A549 (cell line): ENCODE measurements at regions not wholly inside any gene's neighbourhood (a gene's known extent, or its start where the extent isn't known, plus 50 kb on each side); places are given as distances from the start of the nearest gene placed in this dataset.

ENCODE experiments used
- EHMT2 ChIP-seq: fragments of 200-600 bp; sonication (generic); IDR thresholded peaks from 2 replicates; pipeline ENCODE4 v1.6.1; 2016; ENCODE audit warnings: antibody characterized with exemption, low read depth, mild to moderate bottlenecking, moderate library complexity
- EP300 ChIP-seq, 2 experiments: fragments of >200 bp; sonication (Bioruptor Twin); formaldehyde crosslinking; IDR thresholded peaks; 2 replicates in 1 of 2; 3 replicates in 1 of 2; pipeline ENCODE4 v1.6.1; 2016 to 2017
- NR3C1 ChIP-seq: fragments of >200 bp; sonication (Bioruptor Twin); formaldehyde crosslinking; IDR thresholded peaks from 3 replicates; pipeline ENCODE4 v1.6.1; 2017
- POLR2A ChIP-seq: IDR thresholded peaks from 2 replicates; pipeline ENCODE4 v1.6.1; 2012; ENCODE audit warnings: mild to moderate bottlenecking, low read length
- RCOR1 ChIP-seq: fragments of 150-350 bp; IDR thresholded peaks from 2 replicates; pipeline ENCODE4 v1.6.1; 2014; ENCODE audit warnings: antibody characterized with exemption, low read length, low read depth
- TF ChIP-seq, protein P1 (sequence below): fragments of >200 bp; sonication (Bioruptor Twin); formaldehyde crosslinking; IDR thresholded peaks from 3 replicates; pipeline ENCODE4 v1.5.1; 2016
- TF ChIP-seq, protein P2 (sequence below): IDR thresholded peaks from 2 replicates; pipeline ENCODE4 v1.6.1; 2012
- TF ChIP-seq, protein P3 (sequence below): fragments of 250-450 bp; sonication (Bioruptor Pico); IDR thresholded peaks from 2 replicates; pipeline ENCODE4 v1.5.0; 2021; ENCODE audit warnings: mild to moderate bottlenecking, moderate library complexity, borderline replicate concordance
- TF ChIP-seq, protein P4 (sequence below): IDR thresholded peaks from 2 replicates; pipeline ENCODE4 v1.6.1; 2012

DNA sequence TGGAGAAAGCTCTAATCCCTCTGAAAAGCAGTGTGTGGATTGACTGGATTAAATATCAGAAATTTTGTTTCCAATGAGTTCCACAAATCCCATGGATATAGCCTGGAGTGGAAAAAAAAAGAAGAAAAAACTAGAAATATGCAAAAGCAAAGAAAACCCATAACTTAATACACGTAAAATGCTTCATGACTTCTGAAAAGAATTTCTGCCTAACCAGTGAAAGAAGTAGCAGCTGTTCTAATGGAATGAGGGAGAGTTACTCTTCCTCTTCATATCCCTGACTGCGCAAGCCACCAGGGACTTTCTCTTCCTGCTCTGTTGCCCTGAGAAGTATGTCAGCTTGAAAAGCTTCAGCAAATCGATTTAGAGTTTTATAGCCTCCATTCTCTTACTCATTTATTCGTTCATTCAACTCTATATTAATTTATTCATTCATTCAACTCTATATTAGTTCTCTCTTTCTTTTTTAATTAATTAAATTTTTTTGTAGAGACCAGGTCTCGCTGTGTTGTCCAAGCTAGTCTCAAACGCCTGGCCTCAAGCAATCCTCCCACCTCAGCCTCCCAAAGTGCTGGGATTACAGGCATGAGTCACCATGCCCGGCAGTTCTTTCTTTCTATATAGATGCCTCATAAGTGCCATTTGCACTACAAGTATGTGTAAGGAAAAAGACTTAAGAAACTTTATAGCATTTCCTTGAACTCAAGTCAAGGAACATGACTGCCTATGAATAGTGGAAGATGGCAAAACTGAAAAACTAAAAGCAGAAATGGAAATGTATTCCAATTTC is 447.3 kb upstream of the NRP1 start:
- TF ChIP-seq, protein P1, sequence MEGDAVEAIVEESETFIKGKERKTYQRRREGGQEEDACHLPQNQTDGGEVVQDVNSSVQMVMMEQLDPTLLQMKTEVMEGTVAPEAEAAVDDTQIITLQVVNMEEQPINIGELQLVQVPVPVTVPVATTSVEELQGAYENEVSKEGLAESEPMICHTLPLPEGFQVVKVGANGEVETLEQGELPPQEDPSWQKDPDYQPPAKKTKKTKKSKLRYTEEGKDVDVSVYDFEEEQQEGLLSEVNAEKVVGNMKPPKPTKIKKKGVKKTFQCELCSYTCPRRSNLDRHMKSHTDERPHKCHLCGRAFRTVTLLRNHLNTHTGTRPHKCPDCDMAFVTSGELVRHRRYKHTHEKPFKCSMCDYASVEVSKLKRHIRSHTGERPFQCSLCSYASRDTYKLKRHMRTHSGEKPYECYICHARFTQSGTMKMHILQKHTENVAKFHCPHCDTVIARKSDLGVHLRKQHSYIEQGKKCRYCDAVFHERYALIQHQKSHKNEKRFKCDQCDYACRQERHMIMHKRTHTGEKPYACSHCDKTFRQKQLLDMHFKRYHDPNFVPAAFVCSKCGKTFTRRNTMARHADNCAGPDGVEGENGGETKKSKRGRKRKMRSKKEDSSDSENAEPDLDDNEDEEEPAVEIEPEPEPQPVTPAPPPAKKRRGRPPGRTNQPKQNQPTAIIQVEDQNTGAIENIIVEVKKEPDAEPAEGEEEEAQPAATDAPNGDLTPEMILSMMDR = no peak
- TF ChIP-seq POLR2A (no peak), EP300 (IDR thresholded peaks at IDR 0.05) (no peak), NR3C1 (no peak), RCOR1 (no peak), EHMT2 (no peak)
- TF ChIP-seq, protein P2, sequence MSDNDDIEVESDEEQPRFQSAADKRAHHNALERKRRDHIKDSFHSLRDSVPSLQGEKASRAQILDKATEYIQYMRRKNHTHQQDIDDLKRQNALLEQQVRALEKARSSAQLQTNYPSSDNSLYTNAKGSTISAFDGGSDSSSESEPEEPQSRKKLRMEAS = no peak
- TF ChIP-seq, protein P3, sequence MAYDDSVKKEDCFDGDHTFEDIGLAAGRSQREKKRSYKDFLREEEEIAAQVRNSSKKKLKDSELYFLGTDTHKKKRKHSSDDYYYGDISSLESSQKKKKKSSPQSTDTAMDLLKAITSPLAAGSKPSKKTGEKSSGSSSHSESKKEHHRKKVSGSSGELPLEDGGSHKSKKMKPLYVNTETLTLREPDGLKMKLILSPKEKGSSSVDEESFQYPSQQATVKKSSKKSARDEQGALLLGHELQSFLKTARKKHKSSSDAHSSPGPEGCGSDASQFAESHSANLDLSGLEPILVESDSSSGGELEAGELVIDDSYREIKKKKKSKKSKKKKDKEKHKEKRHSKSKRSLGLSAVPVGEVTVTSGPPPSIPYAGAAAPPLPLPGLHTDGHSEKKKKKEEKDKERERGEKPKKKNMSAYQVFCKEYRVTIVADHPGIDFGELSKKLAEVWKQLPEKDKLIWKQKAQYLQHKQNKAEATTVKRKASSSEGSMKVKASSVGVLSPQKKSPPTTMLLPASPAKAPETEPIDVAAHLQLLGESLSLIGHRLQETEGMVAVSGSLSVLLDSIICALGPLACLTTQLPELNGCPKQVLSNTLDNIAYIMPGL (CRISPR knock-in tag) = no peak
- TF ChIP-seq, protein P4, sequence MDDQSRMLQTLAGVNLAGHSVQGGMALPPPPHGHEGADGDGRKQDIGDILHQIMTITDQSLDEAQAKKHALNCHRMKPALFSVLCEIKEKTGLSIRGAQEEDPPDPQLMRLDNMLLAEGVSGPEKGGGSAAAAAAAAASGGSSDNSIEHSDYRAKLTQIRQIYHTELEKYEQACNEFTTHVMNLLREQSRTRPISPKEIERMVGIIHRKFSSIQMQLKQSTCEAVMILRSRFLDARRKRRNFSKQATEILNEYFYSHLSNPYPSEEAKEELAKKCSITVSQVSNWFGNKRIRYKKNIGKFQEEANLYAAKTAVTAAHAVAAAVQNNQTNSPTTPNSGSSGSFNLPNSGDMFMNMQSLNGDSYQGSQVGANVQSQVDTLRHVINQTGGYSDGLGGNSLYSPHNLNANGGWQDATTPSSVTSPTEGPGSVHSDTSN = no peak
